ENCODE measurements at regions not wholly inside any gene's neighbourhood (a gene's known extent, or its start where the extent isn't known, plus 50 kb on each side); places are given as distances from the start of the nearest gene placed in this dataset.

DNA sequence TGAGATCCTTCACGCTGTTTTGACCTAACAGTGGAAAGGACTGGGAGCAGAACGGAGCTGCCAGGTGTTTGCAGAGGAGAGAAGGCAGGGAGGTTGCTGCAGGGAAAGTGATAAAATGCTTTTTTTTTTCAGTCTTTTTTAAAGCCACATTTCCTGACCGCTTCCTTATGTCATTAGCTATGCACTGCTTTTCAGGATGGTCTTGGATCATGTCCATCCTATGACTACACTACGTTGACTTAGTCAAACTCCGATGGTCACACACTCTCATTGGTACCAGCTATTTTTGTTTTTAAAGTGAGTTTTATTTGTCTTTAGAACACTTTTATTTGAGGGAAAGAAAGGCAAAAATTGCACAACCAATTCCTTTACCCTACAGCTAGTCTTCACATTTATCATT is 89.2 kb upstream of the EXOC2 start:
- TF ChIP-seq, protein P1, sequence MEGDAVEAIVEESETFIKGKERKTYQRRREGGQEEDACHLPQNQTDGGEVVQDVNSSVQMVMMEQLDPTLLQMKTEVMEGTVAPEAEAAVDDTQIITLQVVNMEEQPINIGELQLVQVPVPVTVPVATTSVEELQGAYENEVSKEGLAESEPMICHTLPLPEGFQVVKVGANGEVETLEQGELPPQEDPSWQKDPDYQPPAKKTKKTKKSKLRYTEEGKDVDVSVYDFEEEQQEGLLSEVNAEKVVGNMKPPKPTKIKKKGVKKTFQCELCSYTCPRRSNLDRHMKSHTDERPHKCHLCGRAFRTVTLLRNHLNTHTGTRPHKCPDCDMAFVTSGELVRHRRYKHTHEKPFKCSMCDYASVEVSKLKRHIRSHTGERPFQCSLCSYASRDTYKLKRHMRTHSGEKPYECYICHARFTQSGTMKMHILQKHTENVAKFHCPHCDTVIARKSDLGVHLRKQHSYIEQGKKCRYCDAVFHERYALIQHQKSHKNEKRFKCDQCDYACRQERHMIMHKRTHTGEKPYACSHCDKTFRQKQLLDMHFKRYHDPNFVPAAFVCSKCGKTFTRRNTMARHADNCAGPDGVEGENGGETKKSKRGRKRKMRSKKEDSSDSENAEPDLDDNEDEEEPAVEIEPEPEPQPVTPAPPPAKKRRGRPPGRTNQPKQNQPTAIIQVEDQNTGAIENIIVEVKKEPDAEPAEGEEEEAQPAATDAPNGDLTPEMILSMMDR (IDR thresholded peaks at IDR 0.05) = no peak
- no peak for TF ChIP-seq POLR2A (IDR thresholded peaks at IDR 0.05)

All from testis (tissue), 2 donors.